NCI-H82 treated with DMSO at 0.1 percent for 48 hours (cell line): ENCODE measurements at regions not wholly inside any gene's neighbourhood (a gene's known extent, or its start where the extent isn't known, plus 50 kb on each side); places are given as distances from the start of the nearest gene placed in this dataset.
A peak's percentile ranks its signal among the peaks of the same experiment; 100 is the strongest.

Experiments
- DNase-seq: peaks from one replicate; lab custom pipeline; 2025; ENCODE audit not compliant: unreplicated experiment; lab: John Stamatoyannopoulos, UW

DNA sequence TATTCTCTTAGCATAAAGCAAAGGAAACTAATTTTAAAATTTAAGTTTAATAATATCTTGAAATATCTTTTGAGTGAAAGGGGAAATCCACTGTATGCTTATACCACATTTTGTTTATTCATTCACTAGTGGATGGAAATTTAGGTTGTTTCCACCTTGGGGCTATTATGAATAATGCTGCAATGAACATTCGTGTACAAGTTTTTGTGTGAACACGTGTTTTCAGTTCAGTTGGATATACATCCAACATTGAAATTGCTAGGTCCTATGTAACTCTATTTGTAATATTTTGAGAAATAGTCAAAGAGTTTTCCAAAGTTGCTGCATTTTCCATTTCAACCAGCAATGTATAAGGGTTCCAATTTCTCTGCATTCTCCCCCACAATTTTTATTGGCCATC, 83.7 kb upstream of the ETV6 start:
- DNase-seq: no peak

DNA sequence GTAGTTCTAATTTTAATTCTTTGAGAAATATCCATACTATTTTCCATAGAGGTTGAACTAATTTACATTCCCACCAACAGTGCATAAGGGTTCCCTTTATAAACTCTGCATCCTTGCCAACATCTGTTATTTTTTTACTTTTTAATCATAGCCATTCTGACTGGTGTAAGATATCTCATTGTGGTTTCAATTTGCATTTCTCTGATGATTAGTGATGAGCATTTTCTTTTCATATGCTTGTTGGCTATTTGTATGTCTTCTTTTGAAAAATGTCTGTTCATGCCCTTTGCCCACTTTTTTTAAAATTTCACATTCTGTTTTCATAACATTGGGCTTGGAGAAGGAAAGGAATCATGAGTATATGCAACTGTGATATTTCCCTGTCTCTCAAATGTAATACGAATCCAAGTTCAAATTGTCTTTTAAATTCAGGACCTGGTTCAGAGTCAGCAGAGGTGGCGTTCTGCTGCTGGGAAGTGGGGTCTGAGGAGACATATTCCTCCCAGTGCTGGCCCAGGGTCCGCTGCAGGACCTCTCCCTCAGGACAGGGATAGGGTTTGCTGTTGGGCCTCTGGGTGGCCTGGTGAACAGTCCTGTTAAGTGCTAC, 81.2 kb upstream of the ETV6 start:
- no peak for DNase-seq

DNA sequence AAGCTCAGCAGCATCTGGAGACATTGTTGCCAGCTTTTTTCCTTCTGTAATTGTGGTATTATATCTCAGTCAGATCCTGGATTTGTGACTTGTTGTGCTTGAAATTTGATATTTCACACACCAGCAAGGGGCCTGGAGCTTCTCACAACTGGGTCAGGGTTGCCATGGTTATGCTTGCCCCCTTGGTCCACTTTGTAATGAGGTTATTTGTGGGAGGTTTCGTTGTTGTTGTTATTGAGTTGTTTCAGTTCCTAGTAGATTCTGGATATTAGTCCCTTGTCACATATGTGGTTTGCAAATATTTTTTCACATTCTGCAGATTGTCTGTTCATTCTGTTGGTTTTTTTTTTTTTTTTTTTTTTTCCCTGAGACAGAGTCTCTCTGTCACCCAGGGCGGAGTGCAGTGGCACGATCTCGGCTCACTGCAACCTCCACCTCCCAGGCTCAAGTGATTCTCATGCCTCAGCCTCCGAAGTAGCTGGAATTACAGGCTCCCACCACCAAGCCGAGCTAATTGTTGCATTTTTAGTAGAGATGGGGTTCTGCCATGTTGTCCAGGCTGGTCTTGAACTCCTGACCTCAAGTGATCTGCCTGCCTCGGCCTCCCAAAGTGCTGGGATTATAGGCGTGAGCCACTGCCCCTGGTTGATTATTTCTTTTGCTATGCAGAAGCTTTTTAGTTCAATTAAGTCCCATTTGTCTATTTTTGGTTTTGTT, 80.6 kb upstream of the ETV6 start:
- DNase-seq: no peak

DNA sequence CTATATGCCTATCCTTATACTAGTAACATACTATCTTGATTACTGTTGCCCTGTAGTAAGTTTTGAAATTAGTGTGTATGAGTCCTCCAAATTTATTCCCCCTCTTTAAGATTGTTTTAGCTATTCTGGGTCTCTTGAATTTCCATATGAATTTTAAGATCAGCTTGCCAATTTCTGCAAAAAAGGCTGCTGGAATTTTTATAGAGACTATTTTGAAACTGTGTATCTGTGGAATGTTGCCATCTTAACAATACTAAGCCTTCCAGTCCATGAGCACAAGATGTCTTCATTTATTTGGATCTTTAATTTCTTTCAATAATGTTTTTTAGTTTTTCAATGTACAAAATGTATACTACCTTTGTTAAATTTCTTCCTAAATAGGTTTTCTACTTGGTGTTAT, 79.8 kb upstream of the ETV6 start:
- no peak for DNase-seq

DNA sequence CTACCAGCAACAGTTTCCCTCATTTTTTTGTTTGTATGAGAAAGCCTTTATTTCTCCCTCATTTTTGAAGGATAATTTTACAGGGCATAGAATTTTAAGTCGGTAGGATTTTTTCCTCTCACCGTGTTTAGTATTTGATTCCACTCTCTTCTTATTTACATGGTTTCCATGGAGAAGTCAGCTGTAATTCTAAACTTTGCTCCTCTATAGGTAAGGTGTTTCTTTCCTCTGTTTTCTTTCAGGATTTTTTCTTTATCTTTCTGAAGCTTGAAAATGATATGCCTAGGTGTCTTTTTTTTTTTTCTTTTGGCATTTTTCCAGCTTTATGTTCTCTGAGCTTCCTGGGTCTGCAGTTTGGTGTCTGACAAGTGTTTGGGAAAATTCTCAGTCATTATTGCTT, 75.6 kb upstream of the ETV6 start:
- DNase-seq: no peak

DNA sequence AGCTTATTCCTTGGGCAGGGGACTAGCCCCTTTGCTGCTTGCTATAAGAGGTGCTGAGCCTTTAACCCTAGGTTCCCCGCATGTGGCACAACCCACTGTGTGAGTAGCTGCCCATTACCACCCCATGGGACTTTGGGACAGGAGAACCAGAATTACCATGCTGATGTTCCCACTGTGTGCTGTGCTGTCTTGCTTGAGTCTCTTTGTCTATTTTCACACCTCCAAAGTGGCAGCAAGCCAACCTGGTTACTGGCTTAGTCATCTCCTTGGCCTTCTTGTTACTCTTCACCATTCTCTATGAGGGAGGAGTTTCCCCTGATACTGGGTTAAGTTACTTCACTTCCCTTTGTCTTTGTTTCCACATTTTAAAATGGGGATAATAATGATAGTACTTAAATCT, 73.4 kb upstream of the ETV6 start:
- DNase-seq: no peak

DNA sequence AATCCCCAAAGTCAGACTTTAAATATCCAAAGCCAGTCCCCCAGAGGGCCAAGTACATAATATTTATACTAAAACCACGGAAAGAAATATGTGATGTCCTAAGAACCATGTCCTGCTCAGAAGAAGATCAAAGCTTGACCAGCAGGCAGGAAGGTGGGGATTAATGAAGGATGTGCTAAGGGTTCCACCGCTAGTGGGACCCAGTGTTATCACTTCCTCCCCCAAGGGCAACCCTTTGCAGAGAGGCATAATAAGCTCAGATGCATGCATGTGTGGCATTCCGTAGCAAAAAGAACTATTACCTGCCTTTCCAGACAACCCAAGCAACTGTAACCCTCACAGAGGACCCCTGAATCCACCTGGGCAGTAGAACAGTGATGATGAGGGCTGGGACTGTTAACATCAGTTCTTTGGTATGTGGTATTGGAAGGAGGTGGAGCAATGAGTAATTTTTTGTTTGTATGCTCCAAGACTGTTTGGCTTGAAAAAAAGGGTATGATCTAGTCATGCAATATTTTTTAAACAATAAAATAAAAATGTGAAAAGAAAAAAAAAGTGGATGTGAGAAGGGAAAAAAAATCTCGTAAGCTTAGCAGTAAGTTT, 71.7 kb upstream of the ETV6 start:
- DNase-seq: no peak

DNA sequence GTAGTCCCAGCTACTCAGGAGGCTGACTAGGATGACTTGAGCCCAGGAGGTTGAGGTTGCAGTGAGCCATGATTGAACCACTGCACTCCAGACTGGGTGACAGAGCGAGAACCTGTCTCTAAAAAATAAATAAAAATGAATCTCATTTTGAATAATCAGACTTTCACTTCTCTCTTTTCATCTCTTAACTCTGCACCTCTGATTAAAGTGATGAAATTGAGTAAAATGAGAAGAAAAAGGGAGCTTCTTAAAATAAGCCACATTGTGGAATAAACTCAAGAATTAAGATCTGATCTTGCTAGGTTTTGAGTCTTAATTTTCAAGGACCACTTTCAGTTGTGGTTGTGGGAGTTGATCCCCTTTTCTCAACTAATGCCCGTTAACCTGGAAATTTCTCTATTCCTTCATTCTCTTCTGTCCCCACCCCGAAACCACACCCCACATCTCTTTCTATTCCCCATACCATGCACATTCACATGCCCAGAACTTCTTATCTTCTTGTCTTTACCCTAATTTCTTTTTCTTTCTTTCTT, 70.9 kb upstream of the ETV6 start:
- DNase-seq: no peak

DNA sequence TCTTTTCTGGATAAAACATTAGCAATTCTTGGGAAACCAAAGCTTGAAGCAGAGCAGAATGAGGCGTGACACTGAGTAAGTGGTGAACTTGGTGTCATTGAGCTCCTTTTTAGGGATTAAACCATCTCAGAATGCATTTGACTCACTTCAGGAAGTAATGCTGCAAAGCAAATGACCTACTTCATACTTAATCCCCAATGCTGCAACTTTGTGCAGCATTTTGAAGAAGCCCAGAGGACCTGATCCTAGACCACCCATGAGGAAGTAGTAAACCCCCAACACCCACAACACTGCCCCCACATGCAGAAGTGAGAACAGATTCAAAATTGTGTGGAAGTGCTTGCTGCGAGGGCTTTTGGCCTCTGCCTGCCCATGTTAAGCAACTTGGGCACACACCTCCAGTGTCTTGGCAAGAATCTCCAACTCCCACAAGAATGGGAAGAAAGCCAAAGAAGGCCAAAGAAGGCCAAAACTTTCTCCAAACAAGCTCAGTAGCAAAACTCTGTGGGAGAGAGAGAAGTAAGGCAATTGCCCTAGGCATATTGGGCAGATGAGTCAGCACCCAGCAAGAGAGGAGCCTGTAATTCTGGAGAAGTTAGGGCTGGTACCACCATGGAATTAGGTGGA, 69.2 kb upstream of the ETV6 start:
- DNase-seq: no peak

DNA sequence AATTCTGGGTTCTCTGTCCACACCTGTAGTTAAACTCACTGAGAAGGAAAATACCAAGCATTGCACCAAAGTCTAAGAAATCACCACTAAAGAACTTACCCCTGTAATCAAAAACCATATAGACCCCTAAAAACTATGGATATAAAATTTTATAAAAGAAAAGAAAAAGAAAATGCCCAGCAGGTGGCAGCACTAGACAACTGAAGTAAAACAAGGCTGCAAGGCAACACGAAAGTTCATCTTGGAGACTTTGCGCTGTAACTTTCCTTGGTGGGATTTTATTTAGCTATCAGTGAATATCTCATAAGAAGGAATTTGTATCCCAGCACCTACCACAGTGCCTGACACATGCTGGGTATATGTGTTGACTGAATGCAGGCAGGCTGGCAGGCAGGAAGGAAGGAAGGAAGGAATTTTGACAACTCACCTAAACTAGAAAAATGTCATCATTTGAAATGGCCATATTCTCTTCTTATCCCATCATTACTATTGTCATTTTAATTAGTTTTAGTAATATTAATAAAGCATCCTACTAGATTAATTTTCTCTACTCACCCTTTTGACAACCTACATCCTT, 68.2 kb upstream of the ETV6 start:
- DNase-seq: peak; percentile 37

DNA sequence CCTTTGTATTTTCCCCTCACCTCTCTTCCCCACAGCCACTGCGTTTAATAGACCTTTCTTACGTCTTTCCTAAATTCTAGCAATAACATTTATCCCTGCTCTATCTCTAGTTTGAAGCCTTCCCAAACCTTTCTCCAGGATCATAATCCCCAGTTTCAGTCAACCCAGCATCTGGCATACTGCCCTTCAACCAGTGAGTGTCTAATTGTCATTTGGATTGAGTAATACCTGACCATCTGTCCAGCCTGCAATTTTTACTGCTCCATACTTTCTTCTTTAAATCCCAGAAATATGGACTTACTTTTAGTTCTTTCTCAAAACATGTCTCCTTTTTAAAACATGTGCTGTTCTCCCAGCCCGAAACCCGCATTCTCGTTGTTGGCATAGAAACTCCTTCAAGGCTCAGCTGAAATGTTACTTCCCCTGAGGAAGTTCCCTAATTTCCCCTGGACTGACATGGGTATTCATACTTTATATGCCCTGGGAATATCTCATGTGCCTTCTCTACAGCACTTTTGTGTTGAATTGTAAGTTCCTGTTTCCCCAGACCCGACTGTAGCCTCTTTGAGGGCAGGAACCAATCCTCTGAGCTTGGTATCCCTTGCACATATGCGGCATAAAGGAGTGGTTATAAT, 65.1 kb upstream of the ETV6 start:
- DNase-seq: peak; percentile 36

DNA sequence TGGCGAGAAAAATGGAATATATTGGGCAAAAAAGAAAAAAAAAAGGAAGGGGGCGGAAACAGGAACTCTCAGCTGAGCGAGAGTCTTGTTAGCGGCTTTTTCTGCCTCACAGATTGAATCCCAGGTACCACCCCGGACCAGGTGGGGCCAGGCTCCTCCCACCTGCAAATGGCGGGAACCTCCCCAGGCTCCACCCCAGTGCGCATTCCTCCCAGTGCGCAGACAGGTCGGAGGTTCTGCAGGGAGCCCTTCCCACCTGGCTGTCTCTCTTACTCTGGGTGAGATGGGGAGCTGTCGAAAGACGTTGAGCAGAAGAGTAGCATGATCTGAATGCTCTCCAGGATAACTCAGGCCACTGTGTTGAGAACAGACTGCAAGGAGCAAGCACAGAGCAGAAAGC, 57.0 kb upstream of the ETV6 start:
- no peak for DNase-seq

DNA sequence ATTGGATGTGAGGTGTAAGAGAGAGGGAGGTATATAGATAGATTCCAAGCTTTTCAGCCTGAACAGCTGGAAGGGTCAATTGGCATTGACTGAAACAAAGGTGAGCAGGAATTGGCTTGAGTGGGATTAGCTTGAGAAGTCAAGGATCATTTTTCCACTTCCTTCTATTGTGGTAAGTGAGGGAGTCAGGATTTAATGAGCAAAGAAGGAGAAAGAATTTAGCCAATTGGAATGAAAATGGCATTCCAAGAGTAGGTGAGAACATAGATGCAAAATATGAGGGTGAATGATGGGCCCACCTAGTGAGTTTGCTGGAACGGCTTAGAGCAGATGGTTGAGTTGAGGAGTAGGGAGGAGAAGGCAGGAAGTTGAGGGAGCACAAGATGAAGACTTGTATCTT, 56.5 kb upstream of the ETV6 start:
- DNase-seq: no peak

DNA sequence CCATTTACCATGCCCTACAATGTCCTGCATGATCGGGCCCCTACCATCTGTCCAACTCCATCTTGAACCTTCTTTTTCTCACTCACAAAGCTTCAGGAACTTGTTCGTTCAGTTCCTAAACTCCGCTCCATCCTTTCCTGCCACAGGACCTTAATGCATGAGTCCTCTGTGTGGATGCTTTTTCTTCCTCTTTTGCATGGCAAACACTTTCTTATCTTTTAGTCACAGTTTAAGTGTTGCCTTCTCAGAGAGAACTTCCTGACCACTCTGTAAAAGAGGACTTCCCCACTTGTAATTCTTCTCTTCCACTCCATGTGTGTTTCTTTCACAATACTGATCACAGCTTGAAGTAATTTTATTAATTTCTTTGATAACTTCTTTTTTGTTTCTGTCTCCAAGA, 54.4 kb upstream of the ETV6 start:
- no peak for DNase-seq

DNA sequence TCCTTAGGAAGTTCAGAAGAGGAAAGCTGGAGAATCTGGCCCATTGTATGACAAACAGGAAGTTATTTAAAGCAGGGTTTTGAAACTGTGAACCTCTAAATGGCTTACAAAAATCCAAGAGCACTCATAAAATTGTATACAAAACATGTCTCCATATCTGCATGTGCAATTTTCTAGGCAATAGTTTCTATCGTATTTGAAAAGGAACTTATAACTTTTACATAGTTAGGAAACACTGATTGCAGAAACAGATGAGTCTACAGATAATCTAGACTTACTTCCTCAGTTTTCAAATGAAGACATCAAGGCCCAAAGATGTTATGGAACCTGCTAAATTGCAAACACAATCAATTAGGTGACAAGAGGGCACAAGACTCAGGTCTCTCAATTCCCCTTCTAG, 53.3 kb upstream of the ETV6 start:
- no peak for DNase-seq

DNA sequence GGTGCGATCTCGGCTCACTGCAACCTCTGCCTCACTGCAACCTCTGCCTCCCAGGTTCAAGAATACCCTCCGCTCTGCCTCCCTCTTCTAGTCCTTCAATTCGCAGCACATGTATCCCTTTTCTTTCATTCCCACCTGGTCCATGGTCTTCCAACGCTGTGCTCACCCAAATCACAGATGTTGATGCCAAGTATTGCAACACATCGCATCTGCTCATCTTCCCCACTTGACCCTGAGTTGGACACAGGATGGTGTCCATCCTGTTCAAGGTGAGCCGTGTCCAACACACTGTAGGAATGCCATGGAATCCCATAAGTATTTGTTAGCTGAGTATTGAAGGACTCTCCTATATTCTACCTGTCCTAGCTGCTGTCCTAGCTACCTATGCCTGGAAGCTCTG, 50.6 kb upstream of the ETV6 start:
- DNase-seq: no peak
